ENCODE measurements at regions not wholly inside any gene's neighbourhood (a gene's known extent, or its start where the extent isn't known, plus 50 kb on each side); places are given as distances from the start of the nearest gene placed in this dataset.

GRCh38 chr15:29360152-29360551, 90.5 kb upstream of the NSMCE3 start:
- Histone ChIP-seq H3K79me1 (ENCODE audit: low read depth, low read length) (no peaks in the 10 kb centered on the region; the same call in 1 of the 2 replicates), H3K23ac (ENCODE audit: insufficient read length) (no peak overlapping the region), H4K91ac (replicated peaks; ENCODE audit: insufficient read length, low read length) (no peak overlapping the region), H3K9ac (replicated peaks in 1 of 4; ENCODE audit: extremely low read depth in 1 of 4, low read depth in 3 of 4, low read length in 3 of 4) (no peak overlapping the region), H3K14ac (ENCODE audit: insufficient read length) (no peak overlapping the region), H2BK5ac (ENCODE audit: low read depth, low read length) (no peak overlapping the region), H3K36me3 (ENCODE audit: control insufficient read depth in 2 of 4, insufficient read depth in 4 of 4, low read length in 3 of 4) (no peaks in the 10 kb centered on the region), H2BK120ac (replicated peaks; ENCODE audit: low read depth, low read length) (no peak overlapping the region), H3K27ac (ENCODE audit: low read depth, low read length) (no peak overlapping the region), H3K4me2 (ENCODE audit: insufficient read depth in 1 of 2, low read depth in 2 of 2, low read length in 2 of 2) (no peak overlapping the region), H2BK12ac (ENCODE audit: low read depth, low read length) (no peak overlapping the region), H3K4me3 (ENCODE audit: extremely low read depth in 1 of 4, insufficient read depth in 2 of 4, low read depth in 3 of 4, low read length in 4 of 4) (no peak overlapping the region), H3K27me3 (replicated peaks in 1 of 4; ENCODE audit: control insufficient read depth in 3 of 4, extremely low read depth in 1 of 4, insufficient read depth in 3 of 4, low read length in 3 of 4) (no peaks in the 10 kb centered on the region), H3K18ac (ENCODE audit: extremely low read depth, low read length) (no peak overlapping the region), H3K56ac (replicated peaks; ENCODE audit: insufficient read length, low read depth, low read length) (no peak overlapping the region), H2BK15ac (ENCODE audit: low read length) (no peak overlapping the region), H2BK20ac (ENCODE audit: low read length) (no peak overlapping the region), H3K23me2 (ENCODE audit: low read depth, low read length) (no peaks in the 10 kb centered on the region), H3K9me3 (ENCODE audit: insufficient read depth in 2 of 2, low read depth in 1 of 2, low read length in 1 of 2) (no peaks in the 10 kb centered on the region), H2AK5ac (ENCODE audit: low read depth, low read length) (no peak overlapping the region), H3K79me2 (ENCODE audit: control insufficient read depth in 1 of 2, insufficient read depth in 2 of 2, low read length in 2 of 2) (no peaks in the 10 kb centered on the region), H4K5ac (ENCODE audit: insufficient read length, low read depth, low read length) (no peak overlapping the region), H2AFZ (ENCODE audit: low read length) (no peak overlapping the region), H3K4ac (replicated peaks; ENCODE audit: insufficient read length, low read depth, low read length) (no peak overlapping the region), H3K4me1 (replicated peaks in 1 of 4; ENCODE audit: control insufficient read depth in 3 of 4, insufficient read depth in 4 of 4, low read length in 3 of 4) (peaks cover 0 to 3% (median 2%) of the 10 kb centered on the region in 4 experiments; a peak in 3 of 7 replicates), H4K8ac (ENCODE audit: extremely low read depth, insufficient read depth, low read length) (no peak overlapping the region), H4K20me1 (replicated peaks in 1 of 2; ENCODE audit: control insufficient read depth in 1 of 2, insufficient read depth in 2 of 2, low read length in 2 of 2) (no peaks in the 10 kb centered on the region)
- no peak for DNase-seq (ENCODE audit: low read depth in 1 of 2, low spot score in 2 of 2)
- 86% methylated on average over 4 of the region's 4 CpGs; no CpG with 5 or more reads in 1 of the 2 experiments for WGBS, 2 experiments (ENCODE audit: extremely low coverage in 1 of 2, insufficient coverage in 1 of 2, insufficient read length in 1 of 2, insufficient replicate concordance in 2 of 2, low coverage in 1 of 2, low lambda C conversion rate in 2 of 2, missing lambda C conversion rate in 1 of 2)
- no peak for FAIRE-seq
- ChIA-PET CTCF (ENCODE audit: partially characterized antibody) (interaction anchor here (0.7 kb wide), 1 partner anchor 68 kb away, joined by 5 read pairs; no protein-coding TSS in a partner anchor), POLR2A (ENCODE audit: partially characterized antibody) (no interaction called here)
- TF ChIP-seq CBX5 (IDR thresholded peaks at IDR 0.05; ENCODE audit: low read depth, low read length) (no peak), SP1 (IDR thresholded peaks at IDR 0.05; ENCODE audit: low read depth, low read length) (no peak), ATF2 (IDR thresholded peaks at IDR 0.05; ENCODE audit: low read length) (no peak), EP300 (IDR thresholded peaks at IDR 0.05; ENCODE audit: borderline replicate concordance in 1 of 2, low read depth in 2 of 2, low read length in 2 of 2) (no peak), YY1 (IDR thresholded peaks at IDR 0.05; ENCODE audit: low read depth, low read length) (no peak), CHD2 (IDR thresholded peaks at IDR 0.05; ENCODE audit: low read length) (no peak), KDM5A (IDR thresholded peaks at IDR 0.05; ENCODE audit: low read length) (no peak), NRF1 (IDR thresholded peaks at IDR 0.05; ENCODE audit: low read depth, low read length) (no peak), POLR2A (IDR thresholded peaks at IDR 0.05; ENCODE audit: control extremely low read depth in 1 of 2, low read depth in 2 of 2, low read length in 2 of 2) (no peak), ATF3 (IDR thresholded peaks at IDR 0.05; ENCODE audit: insufficient read depth, low read depth, low read length) (no peak)

Data from H1 (cell line).